ENCODE measurements at regions not wholly inside any gene's neighbourhood (a gene's known extent, or its start where the extent isn't known, plus 50 kb on each side); places are given as distances from the start of the nearest gene placed in this dataset.

DNA sequence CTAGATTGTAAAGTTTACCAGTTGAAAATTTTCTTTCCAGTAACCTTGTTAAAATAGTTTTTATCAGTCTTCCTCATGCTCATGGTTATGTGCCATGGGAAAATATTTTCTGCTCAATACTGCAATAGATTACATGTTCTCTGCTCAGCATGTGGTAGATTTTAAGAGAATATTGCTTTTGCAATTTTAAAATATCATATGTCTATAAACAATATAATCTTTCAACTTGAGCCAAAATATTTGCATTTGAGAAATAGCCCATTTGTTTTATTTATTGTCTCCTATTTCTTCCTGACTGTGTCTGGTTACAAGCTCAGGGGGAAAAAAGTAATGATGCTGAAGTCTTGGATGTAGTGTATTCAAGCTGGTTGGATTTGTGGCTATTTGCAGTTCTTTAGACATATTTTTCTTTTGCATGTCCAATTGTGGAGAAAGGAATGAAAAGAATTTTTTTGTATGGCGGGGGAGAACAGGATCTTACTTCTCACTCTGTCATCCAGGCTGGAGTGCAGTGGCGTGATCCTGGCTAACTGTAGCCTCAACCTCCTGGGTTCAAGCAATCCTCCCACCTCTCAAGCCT is 342.6 kb upstream of the NAV3 start:
- TF ChIP-seq YY1 (IDR thresholded peaks at IDR 0.05; ENCODE audit: low read depth) (no peak), ELF1 (IDR thresholded peaks at IDR 0.05) (no peak), JUND (IDR thresholded peaks at IDR 0.05) (no peak), SIN3A (IDR thresholded peaks at IDR 0.05; ENCODE audit: borderline replicate concordance, low read depth, low read length) (no peak), FOSL2 (IDR thresholded peaks at IDR 0.05; ENCODE audit: borderline replicate concordance, low read depth) (no peak), POLR2AphosphoS5 (IDR thresholded peaks at IDR 0.05; ENCODE audit: low read depth, low read length) (no peak), EP300 (IDR thresholded peaks at IDR 0.05; ENCODE audit: borderline replicate concordance in 1 of 2, low read depth in 1 of 2, low read length in 1 of 2) (no peak)
- TF ChIP-seq, protein P1, sequence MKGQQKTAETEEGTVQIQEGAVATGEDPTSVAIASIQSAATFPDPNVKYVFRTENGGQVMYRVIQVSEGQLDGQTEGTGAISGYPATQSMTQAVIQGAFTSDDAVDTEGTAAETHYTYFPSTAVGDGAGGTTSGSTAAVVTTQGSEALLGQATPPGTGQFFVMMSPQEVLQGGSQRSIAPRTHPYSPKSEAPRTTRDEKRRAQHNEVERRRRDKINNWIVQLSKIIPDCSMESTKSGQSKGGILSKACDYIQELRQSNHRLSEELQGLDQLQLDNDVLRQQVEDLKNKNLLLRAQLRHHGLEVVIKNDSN (IDR thresholded peaks at IDR 0.05; ENCODE audit: borderline replicate concordance, low read depth): no peak
- TF ChIP-seq, protein P2, sequence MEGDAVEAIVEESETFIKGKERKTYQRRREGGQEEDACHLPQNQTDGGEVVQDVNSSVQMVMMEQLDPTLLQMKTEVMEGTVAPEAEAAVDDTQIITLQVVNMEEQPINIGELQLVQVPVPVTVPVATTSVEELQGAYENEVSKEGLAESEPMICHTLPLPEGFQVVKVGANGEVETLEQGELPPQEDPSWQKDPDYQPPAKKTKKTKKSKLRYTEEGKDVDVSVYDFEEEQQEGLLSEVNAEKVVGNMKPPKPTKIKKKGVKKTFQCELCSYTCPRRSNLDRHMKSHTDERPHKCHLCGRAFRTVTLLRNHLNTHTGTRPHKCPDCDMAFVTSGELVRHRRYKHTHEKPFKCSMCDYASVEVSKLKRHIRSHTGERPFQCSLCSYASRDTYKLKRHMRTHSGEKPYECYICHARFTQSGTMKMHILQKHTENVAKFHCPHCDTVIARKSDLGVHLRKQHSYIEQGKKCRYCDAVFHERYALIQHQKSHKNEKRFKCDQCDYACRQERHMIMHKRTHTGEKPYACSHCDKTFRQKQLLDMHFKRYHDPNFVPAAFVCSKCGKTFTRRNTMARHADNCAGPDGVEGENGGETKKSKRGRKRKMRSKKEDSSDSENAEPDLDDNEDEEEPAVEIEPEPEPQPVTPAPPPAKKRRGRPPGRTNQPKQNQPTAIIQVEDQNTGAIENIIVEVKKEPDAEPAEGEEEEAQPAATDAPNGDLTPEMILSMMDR (IDR thresholded peaks at IDR 0.05): no peak
